ENCODE measurements at regions not wholly inside any gene's neighbourhood (a gene's known extent, or its start where the extent isn't known, plus 50 kb on each side); places are given as distances from the start of the nearest gene placed in this dataset.
"Not testable (repeated sequence)": the region's sequence is repeated elsewhere in the genome, so short reads cannot be mapped to it uniquely, and the experiment has no call there.

GRCh38 chr1:136344-136932 is 315.0 kb downstream of the OR4F29 start:
- TF ChIP-seq YY1 (IDR thresholded peaks at IDR 0.05; ENCODE audit: insufficient read depth, insufficient read length); SUZ12 (IDR thresholded peaks at IDR 0.05; ENCODE audit: extremely low read depth, insufficient read depth, insufficient read length); ZNF274 (IDR thresholded peaks at IDR 0.05; ENCODE audit: low read depth, low read length): not testable (repeated sequence)
